GM23338 (cell line): ENCODE measurements at regions not wholly inside any gene's neighbourhood (a gene's known extent, or its start where the extent isn't known, plus 50 kb on each side); places are given as distances from the start of the nearest gene placed in this dataset.

ENCODE experiments used
- ATAC-seq: fragments of 200-7000 bp; cut with Tn5 transposase; 3 replicates; pipeline ENCODE4 v1.9.1; 2020
- DNase-seq: peaks from one replicate; pipeline ENCODE4 v3.0.0-alpha.2; 2015; ENCODE audit warnings: low spot score
- H2AFZ ChIP-seq: fragments of 200-600 bp; sonication (generic); 2 replicates; pipeline ENCODE4 v1.8.0; 2016; ENCODE audit warnings: antibody characterized with exemption, mild to moderate bottlenecking, moderate library complexity
- H3F3A ChIP-seq: fragments of 200-600 bp; sonication (generic); replicated peaks from 2 replicates; pipeline ENCODE4 v1.8.0; 2017; ENCODE audit warnings: antibody characterized with exemption, mixed run types, low read depth
- H3K27ac ChIP-seq: fragments of 200-600 bp; sonication (generic); 2 replicates; pipeline ENCODE4 v1.6.1; 2016; ENCODE audit warnings: low read depth
- H3K27me3 ChIP-seq: fragments of 200-600 bp; sonication (generic); 2 replicates; pipeline ENCODE4 v1.8.0; 2016; ENCODE audit warnings: mild to moderate bottlenecking, mixed run types, moderate library complexity; ENCODE audit not compliant: insufficient read depth
- H3K36me3 ChIP-seq: fragments of 200-600 bp; sonication (generic); 2 replicates; pipeline ENCODE4 v1.8.0; 2016; ENCODE audit warnings: mild to moderate bottlenecking; ENCODE audit not compliant: insufficient read depth
- H3K4me1 ChIP-seq: fragments of 200-600 bp; sonication (generic); 2 replicates; pipeline ENCODE4 v1.8.0; 2016; ENCODE audit warnings: mild to moderate bottlenecking, moderate library complexity; ENCODE audit not compliant: insufficient read depth
- H3K4me2 ChIP-seq: fragments of 200-600 bp; sonication (generic); 2 replicates; pipeline ENCODE4 v1.7.1; 2017; ENCODE audit warnings: mixed run types
- H3K4me3 ChIP-seq: fragments of 200-600 bp; sonication (generic); 2 replicates; pipeline ENCODE4 v1.6.1; 2016; ENCODE audit warnings: mixed run types
- H3K79me2 ChIP-seq: fragments of 200-600 bp; sonication (generic); replicated peaks from 2 replicates; pipeline ENCODE4 v1.8.0; 2017; ENCODE audit warnings: mild to moderate bottlenecking; ENCODE audit not compliant: insufficient read depth
- H3K9me2 ChIP-seq: fragments of 200-600 bp; sonication (generic); 2 replicates; pipeline ENCODE4 v1.8.0; 2017; ENCODE audit not compliant: insufficient read depth
- H4K20me1 ChIP-seq: fragments of 200-600 bp; sonication (generic); replicated peaks from 2 replicates; pipeline ENCODE4 v1.8.0; 2017; ENCODE audit warnings: mild to moderate bottlenecking; ENCODE audit not compliant: insufficient read depth
- H3K27ac Mint-ChIP-seq: 2 replicates; pipeline ENCODE4 v1.8.0; 2020; ENCODE audit warnings: inconsistent platforms, mild to moderate bottlenecking, moderate library complexity, mixed read lengths
- H3K27me3 Mint-ChIP-seq: 3 replicates; pipeline ENCODE4 v1.8.0; 2022; ENCODE audit warnings: low read depth, mild to moderate bottlenecking, moderate library complexity, mixed read lengths, inconsistent platforms; ENCODE audit not compliant: insufficient read depth, poor library complexity
- H3K36me3 Mint-ChIP-seq: 3 replicates; pipeline ENCODE4 v1.8.0; 2021; ENCODE audit warnings: low read depth, mild to moderate bottlenecking, inconsistent platforms, moderate library complexity, mixed read lengths
- H3K4me1 Mint-ChIP-seq: 3 replicates; pipeline ENCODE4 v1.8.0; 2020; ENCODE audit warnings: mild to moderate bottlenecking, inconsistent platforms, mixed read lengths
- H3K4me3 Mint-ChIP-seq: 3 replicates; pipeline ENCODE4 v1.8.0; 2021; ENCODE audit warnings: moderate library complexity, mild to moderate bottlenecking, inconsistent platforms, mixed read lengths
- H3K9me3 Mint-ChIP-seq: 3 replicates; pipeline ENCODE4 v1.8.0; 2020; ENCODE audit warnings: moderate library complexity, mild to moderate bottlenecking, inconsistent platforms, mixed read lengths
- CREB1 ChIP-seq: fragments of 250-450 bp; sonication (Bioruptor Pico); IDR thresholded peaks from 2 replicates; pipeline ENCODE4 v1.5.0; 2020; ENCODE audit warnings: low read depth, mild to moderate bottlenecking, moderate library complexity
- CTCF ChIP-seq, 2 experiments: fragments of 200-600 bp in 1 of 2; sonication (generic) in 1 of 2; conservative IDR thresholded peaks; 2 replicates each; pipeline versions ENCODE4 v1.5.1 to v1.6.1; 2016 to 2017; ENCODE audit warnings: antibody characterized with exemption in 2 of 2, low read depth in 2 of 2, mild to moderate bottlenecking in 2 of 2, moderate library complexity in 1 of 2
- ETS1 ChIP-seq: IDR thresholded peaks from 2 replicates; pipeline ENCODE4 v1.6.1; 2016; ENCODE audit warnings: antibody characterized with exemption
- EZH2 ChIP-seq: fragments of 200-600 bp; sonication (generic); IDR thresholded peaks from one replicate; pipeline ENCODE4 v1.8.0; 2017; ENCODE audit warnings: antibody characterized with exemption, mild to moderate bottlenecking, low read depth; ENCODE audit not compliant: unreplicated experiment
- EZH2phosphoT487 ChIP-seq: fragments of 200-600 bp; sonication (generic); IDR thresholded peaks from one replicate; pipeline ENCODE4 v1.8.1; 2018; ENCODE audit warnings: antibody characterized with exemption; ENCODE audit not compliant: unreplicated experiment
- JUNB ChIP-seq: IDR thresholded peaks from one replicate; pipeline ENCODE4 v1.6.1; 2016; ENCODE audit warnings: antibody characterized with exemption; ENCODE audit not compliant: unreplicated experiment
- NANOG ChIP-seq: IDR thresholded peaks from 2 replicates; pipeline ENCODE4 v1.6.1; 2016; ENCODE audit warnings: antibody characterized with exemption, borderline replicate concordance
- POLR2AphosphoS5 ChIP-seq: IDR thresholded peaks from 2 replicates; pipeline ENCODE4 v1.6.1; 2016; ENCODE audit warnings: antibody characterized with exemption, low read depth
- REST ChIP-seq: IDR thresholded peaks from one replicate; pipeline ENCODE4 v1.6.1; 2018; ENCODE audit warnings: antibody characterized with exemption; ENCODE audit not compliant: unreplicated experiment
- STAT1 ChIP-seq: IDR thresholded peaks from one replicate; pipeline ENCODE4 v1.6.1; 2016; ENCODE audit warnings: antibody characterized with exemption; ENCODE audit not compliant: unreplicated experiment
- ZNF114 ChIP-seq: fragments of 250-450 bp; sonication (Bioruptor Pico); IDR thresholded peaks from 2 replicates; pipeline ENCODE4 v1.5.0; 2020; ENCODE audit warnings: mild to moderate bottlenecking, moderate library complexity
- ZNF331 ChIP-seq: fragments of 250-450 bp; sonication (Bioruptor Pico); IDR thresholded peaks from 2 replicates; pipeline ENCODE4 v1.5.0; 2020; ENCODE audit warnings: low read depth, mild to moderate bottlenecking, moderate library complexity
- ZNF462 ChIP-seq: fragments of 250-450 bp; sonication (Bioruptor Pico); IDR thresholded peaks from 2 replicates; pipeline ENCODE4 v1.5.0; 2020; ENCODE audit warnings: mild to moderate bottlenecking, moderate library complexity

GRCh38 chr4:55183926-55184599 lies 58.7 kb upstream of the KDR start:
- no peak overlapping the region for H2AFZ ChIP-seq
- H3F3A ChIP-seq, result no peaks in the 10 kb centered on the region
- TF ChIP-seq CREB1 (CRISPR knock-in tag) (no peak), NANOG (no peak), STAT1 (no peak), REST (no peak), ZNF331 (CRISPR knock-in tag) (no peak), POLR2AphosphoS5 (no peak), ETS1 (no peak), EZH2 (no peak), CTCF (conservative IDR thresholded peaks at IDR 0.05; ENCODE audit: low read depth in 2 of 2) (no peak), ZNF462 (no peak), EZH2phosphoT487 (no peak), ZNF114 (CRISPR knock-in tag) (no peak), JUNB (no peak)
- Mint-ChIP-seq H3K4me3 (no peak overlapping the region), H3K36me3 (peaks cover 7% of the 10 kb centered on the region; the same call in 2 of the 3 replicates), H3K27me3 (peaks cover 7% of the 10 kb centered on the region), H3K27ac (peak overlapping the region; percentile 61; the same call in 1 of the 2 replicates), H3K9me3 (peaks cover 5% of the 10 kb centered on the region; the same call in 1 of the 3 replicates), H3K4me1 (peaks cover 64% of the 10 kb centered on the region)
- H3K4me2 ChIP-seq, result no peak overlapping the region
- H3K4me1 ChIP-seq, result peaks cover 45% of the 10 kb centered on the region
- no peaks in the 10 kb centered on the region for H4K20me1 ChIP-seq
- H3K79me2 ChIP-seq, result no peaks in the 10 kb centered on the region
- H3K27me3 ChIP-seq, result no peaks in the 10 kb centered on the region
- no peaks in the 10 kb centered on the region for H3K36me3 ChIP-seq
- no peak overlapping the region for H3K4me3 ChIP-seq
- DNase-seq (peak; percentile 69), ATAC-seq (peak; percentile 72)
- H3K27ac ChIP-seq, result no peak overlapping the region
- H3K9me2 ChIP-seq, result no peaks in the 10 kb centered on the region
